ENCODE measurements at regions not wholly inside any gene's neighbourhood (a gene's known extent, or its start where the extent isn't known, plus 50 kb on each side); places are given as distances from the start of the nearest gene placed in this dataset.

- Mint-ChIP-seq H3K27me3 (ENCODE audit: low read depth) (no peaks in the 10 kb centered on the region), H3K27ac (ENCODE audit: unreplicated experiment) (no peak overlapping the region), H3K4me3 (no peak overlapping the region), H3K9me3 (no peaks in the 10 kb centered on the region), H3K36me3 (ENCODE audit: low read depth) (no peaks in the 10 kb centered on the region), H3K4me1 (peaks cover 18% of the 10 kb centered on the region)
- DNase-seq (ENCODE audit: low read depth, low spot score): no peak
- no peak for TF ChIP-seq CTCF (conservative IDR thresholded peaks at IDR 0.05)
These were observed 100.9 kb downstream of the TSEN15 start for GRCh38 chr1:184152434-184152898.

GRCh38 chr1:184152974-184153373 lies 101.4 kb downstream of the TSEN15 start:
- no peaks in the 10 kb centered on the region for H3K36me3 Mint-ChIP-seq (ENCODE audit: low read depth)
- DNase-seq (ENCODE audit: low read depth, low spot score): no peak
- no peaks in the 10 kb centered on the region for H3K27me3 Mint-ChIP-seq (ENCODE audit: low read depth)
- peaks cover 18% of the 10 kb centered on the region for H3K4me1 Mint-ChIP-seq
- no peaks in the 10 kb centered on the region for H3K9me3 Mint-ChIP-seq
- H3K4me3 Mint-ChIP-seq: no peak overlapping the region
- H3K27ac Mint-ChIP-seq (ENCODE audit: unreplicated experiment): no peak overlapping the region
- TF ChIP-seq CTCF (conservative IDR thresholded peaks at IDR 0.05): no peak

- Mint-ChIP-seq H3K36me3 (ENCODE audit: low read depth) (no peaks in the 10 kb centered on the region), H3K4me1 (peaks cover 18% of the 10 kb centered on the region), H3K9me3 (no peaks in the 10 kb centered on the region), H3K27ac (ENCODE audit: unreplicated experiment) (no peak overlapping the region), H3K27me3 (ENCODE audit: low read depth) (no peaks in the 10 kb centered on the region), H3K4me3 (no peak overlapping the region)
- no peak for TF ChIP-seq CTCF (conservative IDR thresholded peaks at IDR 0.05)
- no peak for DNase-seq (ENCODE audit: low read depth, low spot score)
These were observed 102.2 kb downstream of the TSEN15 start for GRCh38 chr1:184153731-184154130.

- Mint-ChIP-seq H3K4me3 (no peak overlapping the region), H3K27ac (ENCODE audit: unreplicated experiment) (no peak overlapping the region), H3K36me3 (ENCODE audit: low read depth) (no peaks in the 10 kb centered on the region), H3K9me3 (no peaks in the 10 kb centered on the region), H3K27me3 (ENCODE audit: low read depth) (no peaks in the 10 kb centered on the region), H3K4me1 (peaks cover 18% of the 10 kb centered on the region)
- TF ChIP-seq CTCF (conservative IDR thresholded peaks at IDR 0.05): no peak
- no peak for DNase-seq (ENCODE audit: low read depth, low spot score)
These were observed 105.2 kb downstream of the TSEN15 start for GRCh38 chr1:184156521-184157393.

- DNase-seq (ENCODE audit: low read depth, low spot score): no peak
- H3K27ac Mint-ChIP-seq (ENCODE audit: unreplicated experiment): no peak overlapping the region
- no peaks in the 10 kb centered on the region for H3K9me3 Mint-ChIP-seq
- peaks cover 11% of the 10 kb centered on the region for H3K4me1 Mint-ChIP-seq
- no peaks in the 10 kb centered on the region for H3K27me3 Mint-ChIP-seq (ENCODE audit: low read depth)
- TF ChIP-seq CTCF (conservative IDR thresholded peaks at IDR 0.05): no peak
- no peaks in the 10 kb centered on the region for H3K36me3 Mint-ChIP-seq (ENCODE audit: low read depth)
- H3K4me3 Mint-ChIP-seq: no peak overlapping the region
These were observed 105.8 kb downstream of the TSEN15 start for GRCh38 chr1:184157394-184157742.
